ENCODE measurements at regions not wholly inside any gene's neighbourhood (a gene's known extent, or its start where the extent isn't known, plus 50 kb on each side); places are given as distances from the start of the nearest gene placed in this dataset.
"Not testable (repeated sequence)": the region's sequence is repeated elsewhere in the genome, so short reads cannot be mapped to it uniquely, and the experiment has no call there.

GRCh38 chr9:126166866-126167265, 159.8 kb upstream of the MVB12B start:
- DNase-seq (ENCODE audit: low read depth), result no peak

- DNase-seq (ENCODE audit: low read depth), result peak; percentile 21
Observed at GRCh38 chr9:126169736-126170135, 156.9 kb upstream of the MVB12B start.

- no peak for DNase-seq (ENCODE audit: low read depth)
Observed at GRCh38 chr9:126170286-126170823, 156.3 kb upstream of the MVB12B start.

GRCh38 chr9:126171641-126172040, 155.0 kb upstream of the MVB12B start:
- no peak for DNase-seq (ENCODE audit: low read depth)

- DNase-seq (ENCODE audit: low read depth), result no peak
Observed at GRCh38 chr9:126173401-126173800, 153.2 kb upstream of the MVB12B start.

- no peak for DNase-seq (ENCODE audit: low read depth)
Observed at GRCh38 chr9:126173929-126174328, 152.7 kb upstream of the MVB12B start.

- no peak for DNase-seq (ENCODE audit: low read depth)
Observed at GRCh38 chr9:126183266-126183665, 143.4 kb upstream of the MVB12B start.

- DNase-seq (ENCODE audit: low read depth), result not testable (repeated sequence)
Observed at GRCh38 chr9:126190994-126191393, 135.6 kb upstream of the MVB12B start.

GRCh38 chr9:126198854-126199253, 127.8 kb upstream of the MVB12B start:
- no peak for DNase-seq (ENCODE audit: low read depth)

GRCh38 chr9:126203313-126203712, 123.3 kb upstream of the MVB12B start:
- DNase-seq (ENCODE audit: low read depth), result no peak

- DNase-seq (ENCODE audit: low read depth), result no peak
Observed at GRCh38 chr9:126204197-126204596, 122.4 kb upstream of the MVB12B start.

- no peak for DNase-seq (ENCODE audit: low read depth)
Observed at GRCh38 chr9:126204708-126205225, 121.9 kb upstream of the MVB12B start.

- no peak for DNase-seq (ENCODE audit: low read depth)
Observed at GRCh38 chr9:126205265-126205664, 121.4 kb upstream of the MVB12B start.

GRCh38 chr9:126205845-126206498, 120.7 kb upstream of the MVB12B start:
- no peak for DNase-seq (ENCODE audit: low read depth)

- no peak for DNase-seq (ENCODE audit: low read depth)
Observed at GRCh38 chr9:126207256-126207655, 119.4 kb upstream of the MVB12B start.

- DNase-seq (ENCODE audit: low read depth), result no peak
Observed at GRCh38 chr9:126208216-126208758, 118.3 kb upstream of the MVB12B start.

- no peak for DNase-seq (ENCODE audit: low read depth)
Observed at GRCh38 chr9:126211441-126212074, 115.1 kb upstream of the MVB12B start.

- no peak for DNase-seq (ENCODE audit: low read depth)
Observed at GRCh38 chr9:126215486-126215885, 111.1 kb upstream of the MVB12B start.

- no peak for DNase-seq (ENCODE audit: low read depth)
Observed at GRCh38 chr9:126216826-126217225, 109.8 kb upstream of the MVB12B start.

- DNase-seq (ENCODE audit: low read depth), result no peak
Observed at GRCh38 chr9:126217250-126217653, 109.4 kb upstream of the MVB12B start.

GRCh38 chr9:126217797-126218196, 108.8 kb upstream of the MVB12B start:
- no peak for DNase-seq (ENCODE audit: low read depth)

- DNase-seq (ENCODE audit: low read depth), result no peak
Observed at GRCh38 chr9:126218359-126219125, 108.1 kb upstream of the MVB12B start.

Measured in HT1080 (cell line).